IPS-15b (cell line): ENCODE measurements at regions not wholly inside any gene's neighbourhood (a gene's known extent, or its start where the extent isn't known, plus 50 kb on each side); places are given as distances from the start of the nearest gene placed in this dataset.

ENCODE experiments used
- H3K27me3 ChIP-seq: one replicate; pipeline ENCODE4 v1.6.1; 2013; ENCODE audit warnings: low read length; ENCODE audit not compliant: control insufficient read depth, insufficient read depth
- H3K36me3 ChIP-seq: one replicate; pipeline ENCODE4 v1.6.1; 2013; ENCODE audit warnings: low read length; ENCODE audit not compliant: control insufficient read depth, insufficient read depth
- H3K4me1 ChIP-seq: one replicate; pipeline ENCODE4 v1.6.1; 2013; ENCODE audit warnings: mild to moderate bottlenecking, low read length; ENCODE audit not compliant: control insufficient read depth, insufficient read depth
- H3K4me3 ChIP-seq: one replicate; pipeline ENCODE4 v1.5.1; 2013; ENCODE audit warnings: low read depth, low read length
- H3K9ac ChIP-seq: one replicate; pipeline ENCODE4 v1.6.1; 2013; ENCODE audit warnings: low read depth, mild to moderate bottlenecking, low read length
- H3K9me3 ChIP-seq: one replicate; pipeline ENCODE4 v1.6.1; 2013; ENCODE audit warnings: mild to moderate bottlenecking, low read length; ENCODE audit not compliant: control insufficient read depth, insufficient read depth

GRCh38 chr12:114986178-114986714 is 302.3 kb upstream of the TBX3 start:
- Histone ChIP-seq H3K9me3 (no peaks in the 10 kb centered on the region), H3K4me1 (no peaks in the 10 kb centered on the region), H3K4me3 (no peak overlapping the region), H3K36me3 (no peaks in the 10 kb centered on the region), H3K9ac (no peak overlapping the region), H3K27me3 (no peaks in the 10 kb centered on the region)

- Histone ChIP-seq H3K9me3 (no peaks in the 10 kb centered on the region), H3K4me3 (no peak overlapping the region), H3K4me1 (no peaks in the 10 kb centered on the region), H3K36me3 (no peaks in the 10 kb centered on the region), H3K27me3 (no peaks in the 10 kb centered on the region), H3K9ac (no peak overlapping the region)
Measured at GRCh38 chr12:114984634-114985061, 300.7 kb upstream of the TBX3 start.

- H3K27me3 ChIP-seq, result no peaks in the 10 kb centered on the region
- no peak overlapping the region for H3K9ac ChIP-seq
- H3K9me3 ChIP-seq, result no peaks in the 10 kb centered on the region
- H3K36me3 ChIP-seq, result no peaks in the 10 kb centered on the region
- H3K4me1 ChIP-seq, result no peaks in the 10 kb centered on the region
- H3K4me3 ChIP-seq, result no peak overlapping the region
Measured at GRCh38 chr12:114982760-114983159, 298.8 kb upstream of the TBX3 start.

- H3K9ac ChIP-seq, result no peak overlapping the region
- no peaks in the 10 kb centered on the region for H3K27me3 ChIP-seq
- no peaks in the 10 kb centered on the region for H3K9me3 ChIP-seq
- no peaks in the 10 kb centered on the region for H3K4me1 ChIP-seq
- no peaks in the 10 kb centered on the region for H3K36me3 ChIP-seq
- no peak overlapping the region for H3K4me3 ChIP-seq
Measured at GRCh38 chr12:114981036-114981435, 297.1 kb upstream of the TBX3 start.

GRCh38 chr12:114976959-114977358 is 293.0 kb upstream of the TBX3 start:
- H3K9me3 ChIP-seq, result no peaks in the 10 kb centered on the region
- no peak overlapping the region for H3K4me3 ChIP-seq
- H3K9ac ChIP-seq, result no peak overlapping the region
- no peaks in the 10 kb centered on the region for H3K4me1 ChIP-seq
- H3K36me3 ChIP-seq, result no peaks in the 10 kb centered on the region
- no peaks in the 10 kb centered on the region for H3K27me3 ChIP-seq

GRCh38 chr12:114976372-114976771 is 292.4 kb upstream of the TBX3 start:
- no peaks in the 10 kb centered on the region for H3K27me3 ChIP-seq
- H3K4me1 ChIP-seq, result no peaks in the 10 kb centered on the region
- H3K36me3 ChIP-seq, result no peaks in the 10 kb centered on the region
- no peaks in the 10 kb centered on the region for H3K9me3 ChIP-seq
- H3K9ac ChIP-seq, result no peak overlapping the region
- H3K4me3 ChIP-seq, result no peak overlapping the region

- no peaks in the 10 kb centered on the region for H3K9me3 ChIP-seq
- no peaks in the 10 kb centered on the region for H3K36me3 ChIP-seq
- no peak overlapping the region for H3K9ac ChIP-seq
- H3K4me3 ChIP-seq, result no peak overlapping the region
- H3K4me1 ChIP-seq, result no peaks in the 10 kb centered on the region
- H3K27me3 ChIP-seq, result no peaks in the 10 kb centered on the region
Measured at GRCh38 chr12:114975640-114976310, 291.8 kb upstream of the TBX3 start.

- H3K27me3 ChIP-seq, result no peaks in the 10 kb centered on the region
- H3K4me1 ChIP-seq, result no peaks in the 10 kb centered on the region
- H3K9ac ChIP-seq, result no peak overlapping the region
- H3K36me3 ChIP-seq, result no peaks in the 10 kb centered on the region
- no peak overlapping the region for H3K4me3 ChIP-seq
- H3K9me3 ChIP-seq, result no peaks in the 10 kb centered on the region
Measured at GRCh38 chr12:114974826-114975639, 291.1 kb upstream of the TBX3 start.

GRCh38 chr12:114974333-114974732 is 290.4 kb upstream of the TBX3 start:
- no peaks in the 10 kb centered on the region for H3K36me3 ChIP-seq
- H3K4me3 ChIP-seq, result no peak overlapping the region
- H3K27me3 ChIP-seq, result no peaks in the 10 kb centered on the region
- H3K9me3 ChIP-seq, result no peaks in the 10 kb centered on the region
- no peak overlapping the region for H3K9ac ChIP-seq
- no peaks in the 10 kb centered on the region for H3K4me1 ChIP-seq

- no peak overlapping the region for H3K9ac ChIP-seq
- H3K4me3 ChIP-seq, result no peak overlapping the region
- no peaks in the 10 kb centered on the region for H3K36me3 ChIP-seq
- H3K9me3 ChIP-seq, result no peaks in the 10 kb centered on the region
- no peaks in the 10 kb centered on the region for H3K27me3 ChIP-seq
- H3K4me1 ChIP-seq, result no peaks in the 10 kb centered on the region
Measured at GRCh38 chr12:114968727-114969126, 284.8 kb upstream of the TBX3 start.

GRCh38 chr12:114967151-114967550 is 283.2 kb upstream of the TBX3 start:
- Histone ChIP-seq H3K9ac (no peak overlapping the region), H3K4me1 (no peaks in the 10 kb centered on the region), H3K27me3 (no peaks in the 10 kb centered on the region), H3K36me3 (no peaks in the 10 kb centered on the region), H3K4me3 (no peak overlapping the region), H3K9me3 (no peaks in the 10 kb centered on the region)

- H3K27me3 ChIP-seq, result no peaks in the 10 kb centered on the region
- H3K36me3 ChIP-seq, result no peaks in the 10 kb centered on the region
- H3K4me1 ChIP-seq, result no peaks in the 10 kb centered on the region
- H3K9ac ChIP-seq, result no peak overlapping the region
- no peaks in the 10 kb centered on the region for H3K9me3 ChIP-seq
- H3K4me3 ChIP-seq, result no peak overlapping the region
Measured at GRCh38 chr12:114964841-114965240, 280.9 kb upstream of the TBX3 start.
